ENCODE measurements at regions not wholly inside any gene's neighbourhood (a gene's known extent, or its start where the extent isn't known, plus 50 kb on each side); places are given as distances from the start of the nearest gene placed in this dataset.

DNA sequence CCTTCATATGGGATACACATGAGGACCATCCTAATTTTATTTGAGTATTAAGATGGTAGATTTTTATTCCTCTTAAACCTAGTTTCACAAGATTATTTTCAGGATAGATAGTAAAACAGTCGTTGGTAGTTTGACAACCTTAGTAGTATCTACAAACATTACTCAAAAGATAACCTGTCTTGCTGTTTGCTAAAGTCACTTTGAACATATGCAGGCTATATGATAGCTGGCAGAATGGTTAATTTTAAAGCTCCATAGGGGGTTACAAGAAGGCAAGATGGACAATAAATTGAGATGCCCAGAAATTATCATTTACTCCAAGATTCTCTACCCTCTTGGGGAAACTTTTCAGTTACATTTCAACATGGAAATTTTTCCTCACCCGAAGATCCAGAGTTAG is 525.7 kb downstream of the SOX5 start:
- Histone ChIP-seq H3K27ac (ENCODE audit: low read length) (no peak overlapping the region), H2AFZ (ENCODE audit: low read depth, low read length) (no peak overlapping the region), H3K4me3 (ENCODE audit: low read length) (no peak overlapping the region), H3K27me3 (ENCODE audit: insufficient read depth, low read depth, low read length) (no peaks in the 10 kb centered on the region), H3K79me2 (replicated peaks; ENCODE audit: insufficient read depth, low read length) (no peaks in the 10 kb centered on the region), H4K20me1 (ENCODE audit: insufficient read depth) (no peaks in the 10 kb centered on the region), H3F3A (ENCODE audit: insufficient read depth, low read length, poor library complexity, severe bottlenecking) (no peaks in the 10 kb centered on the region), H3K9ac (ENCODE audit: low read length) (no peak overlapping the region), H3K4me2 (ENCODE audit: low read length) (no peak overlapping the region), H3K9me2 (ENCODE audit: insufficient read depth, low read length) (no peaks in the 10 kb centered on the region), H3K9me3 (ENCODE audit: low read length) (no peaks in the 10 kb centered on the region), H3K36me3 (ENCODE audit: insufficient read depth, low read length) (no peaks in the 10 kb centered on the region)
- no peak for TF ChIP-seq EP300 (conservative IDR thresholded peaks at IDR 0.05; ENCODE audit: poor library complexity, severe bottlenecking)
- TF ChIP-seq, protein P1, sequence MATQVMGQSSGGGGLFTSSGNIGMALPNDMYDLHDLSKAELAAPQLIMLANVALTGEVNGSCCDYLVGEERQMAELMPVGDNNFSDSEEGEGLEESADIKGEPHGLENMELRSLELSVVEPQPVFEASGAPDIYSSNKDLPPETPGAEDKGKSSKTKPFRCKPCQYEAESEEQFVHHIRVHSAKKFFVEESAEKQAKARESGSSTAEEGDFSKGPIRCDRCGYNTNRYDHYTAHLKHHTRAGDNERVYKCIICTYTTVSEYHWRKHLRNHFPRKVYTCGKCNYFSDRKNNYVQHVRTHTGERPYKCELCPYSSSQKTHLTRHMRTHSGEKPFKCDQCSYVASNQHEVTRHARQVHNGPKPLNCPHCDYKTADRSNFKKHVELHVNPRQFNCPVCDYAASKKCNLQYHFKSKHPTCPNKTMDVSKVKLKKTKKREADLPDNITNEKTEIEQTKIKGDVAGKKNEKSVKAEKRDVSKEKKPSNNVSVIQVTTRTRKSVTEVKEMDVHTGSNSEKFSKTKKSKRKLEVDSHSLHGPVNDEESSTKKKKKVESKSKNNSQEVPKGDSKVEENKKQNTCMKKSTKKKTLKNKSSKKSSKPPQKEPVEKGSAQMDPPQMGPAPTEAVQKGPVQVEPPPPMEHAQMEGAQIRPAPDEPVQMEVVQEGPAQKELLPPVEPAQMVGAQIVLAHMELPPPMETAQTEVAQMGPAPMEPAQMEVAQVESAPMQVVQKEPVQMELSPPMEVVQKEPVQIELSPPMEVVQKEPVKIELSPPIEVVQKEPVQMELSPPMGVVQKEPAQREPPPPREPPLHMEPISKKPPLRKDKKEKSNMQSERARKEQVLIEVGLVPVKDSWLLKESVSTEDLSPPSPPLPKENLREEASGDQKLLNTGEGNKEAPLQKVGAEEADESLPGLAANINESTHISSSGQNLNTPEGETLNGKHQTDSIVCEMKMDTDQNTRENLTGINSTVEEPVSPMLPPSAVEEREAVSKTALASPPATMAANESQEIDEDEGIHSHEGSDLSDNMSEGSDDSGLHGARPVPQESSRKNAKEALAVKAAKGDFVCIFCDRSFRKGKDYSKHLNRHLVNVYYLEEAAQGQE (IDR thresholded peaks at IDR 0.05; ENCODE audit: borderline replicate concordance), result no peak
- TF ChIP-seq RAD21 (conservative IDR thresholded peaks at IDR 0.05), result no peak
- TF ChIP-seq TAF1 (IDR thresholded peaks at IDR 0.05; ENCODE audit: low read depth), result no peak
- TF ChIP-seq, protein P2, sequence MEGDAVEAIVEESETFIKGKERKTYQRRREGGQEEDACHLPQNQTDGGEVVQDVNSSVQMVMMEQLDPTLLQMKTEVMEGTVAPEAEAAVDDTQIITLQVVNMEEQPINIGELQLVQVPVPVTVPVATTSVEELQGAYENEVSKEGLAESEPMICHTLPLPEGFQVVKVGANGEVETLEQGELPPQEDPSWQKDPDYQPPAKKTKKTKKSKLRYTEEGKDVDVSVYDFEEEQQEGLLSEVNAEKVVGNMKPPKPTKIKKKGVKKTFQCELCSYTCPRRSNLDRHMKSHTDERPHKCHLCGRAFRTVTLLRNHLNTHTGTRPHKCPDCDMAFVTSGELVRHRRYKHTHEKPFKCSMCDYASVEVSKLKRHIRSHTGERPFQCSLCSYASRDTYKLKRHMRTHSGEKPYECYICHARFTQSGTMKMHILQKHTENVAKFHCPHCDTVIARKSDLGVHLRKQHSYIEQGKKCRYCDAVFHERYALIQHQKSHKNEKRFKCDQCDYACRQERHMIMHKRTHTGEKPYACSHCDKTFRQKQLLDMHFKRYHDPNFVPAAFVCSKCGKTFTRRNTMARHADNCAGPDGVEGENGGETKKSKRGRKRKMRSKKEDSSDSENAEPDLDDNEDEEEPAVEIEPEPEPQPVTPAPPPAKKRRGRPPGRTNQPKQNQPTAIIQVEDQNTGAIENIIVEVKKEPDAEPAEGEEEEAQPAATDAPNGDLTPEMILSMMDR (IDR thresholded peaks at IDR 0.05; ENCODE audit: poor library complexity, severe bottlenecking), result no peak
- no peak for TF ChIP-seq POLR2AphosphoS5 (IDR thresholded peaks at IDR 0.05)
- no peak for TF ChIP-seq MXI1 (conservative IDR thresholded peaks at IDR 0.05; ENCODE audit: poor library complexity, severe bottlenecking)
- TF ChIP-seq SMC3 (conservative IDR thresholded peaks at IDR 0.05; ENCODE audit: poor library complexity), result no peak
- TF ChIP-seq EZH2 (IDR thresholded peaks at IDR 0.05; ENCODE audit: borderline replicate concordance, insufficient read depth, low read length, poor library complexity, severe bottlenecking), result no peak

DNA sequence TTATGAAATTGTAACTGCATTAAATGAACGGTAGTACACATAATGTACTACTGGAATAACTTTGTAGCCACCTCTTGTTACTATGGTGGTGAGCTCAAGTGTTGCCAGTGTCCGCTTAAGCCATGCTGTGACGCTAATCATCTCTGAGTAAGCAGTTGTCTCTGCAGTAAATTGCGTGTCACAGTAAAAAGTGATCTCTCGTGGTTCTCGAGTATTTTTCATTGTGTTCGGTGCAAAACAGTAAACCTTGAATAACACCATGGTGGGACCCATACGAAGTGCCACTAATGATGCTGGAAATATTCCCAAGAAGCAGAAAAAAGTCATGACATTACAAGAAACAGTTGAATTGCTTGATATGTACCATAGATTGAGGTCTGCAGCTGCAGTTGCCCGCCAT is 524.8 kb downstream of the SOX5 start:
- Histone ChIP-seq H3K4me2 (ENCODE audit: low read length) (no peak overlapping the region), H3K4me3 (ENCODE audit: low read length) (no peak overlapping the region), H3K27ac (ENCODE audit: low read length) (no peak overlapping the region), H3F3A (ENCODE audit: insufficient read depth, low read length, poor library complexity, severe bottlenecking) (no peaks in the 10 kb centered on the region), H3K9me2 (ENCODE audit: insufficient read depth, low read length) (no peaks in the 10 kb centered on the region), H2AFZ (ENCODE audit: low read depth, low read length) (no peak overlapping the region), H4K20me1 (ENCODE audit: insufficient read depth) (no peaks in the 10 kb centered on the region), H3K36me3 (ENCODE audit: insufficient read depth, low read length) (no peaks in the 10 kb centered on the region), H3K9ac (ENCODE audit: low read length) (no peak overlapping the region), H3K9me3 (ENCODE audit: low read length) (no peaks in the 10 kb centered on the region), H3K79me2 (replicated peaks; ENCODE audit: insufficient read depth, low read length) (no peaks in the 10 kb centered on the region), H3K27me3 (ENCODE audit: insufficient read depth, low read depth, low read length) (no peaks in the 10 kb centered on the region)
- TF ChIP-seq EP300 (conservative IDR thresholded peaks at IDR 0.05; ENCODE audit: poor library complexity, severe bottlenecking) (no peak), RAD21 (conservative IDR thresholded peaks at IDR 0.05) (no peak), POLR2AphosphoS5 (IDR thresholded peaks at IDR 0.05) (no peak), TAF1 (IDR thresholded peaks at IDR 0.05; ENCODE audit: low read depth) (no peak), SMC3 (conservative IDR thresholded peaks at IDR 0.05; ENCODE audit: poor library complexity) (no peak), EZH2 (IDR thresholded peaks at IDR 0.05; ENCODE audit: borderline replicate concordance, insufficient read depth, low read length, poor library complexity, severe bottlenecking) (no peak), MXI1 (conservative IDR thresholded peaks at IDR 0.05; ENCODE audit: poor library complexity, severe bottlenecking) (no peak)
- TF ChIP-seq, protein P1 (IDR thresholded peaks at IDR 0.05; ENCODE audit: borderline replicate concordance), result no peak
- TF ChIP-seq, protein P2 (IDR thresholded peaks at IDR 0.05; ENCODE audit: poor library complexity, severe bottlenecking), result no peak

Data from neural cell (in vitro differentiated cells).